ENCODE measurements at regions not wholly inside any gene's neighbourhood (a gene's known extent, or its start where the extent isn't known, plus 50 kb on each side); places are given as distances from the start of the nearest gene placed in this dataset.

- TF ChIP-seq, protein P1, sequence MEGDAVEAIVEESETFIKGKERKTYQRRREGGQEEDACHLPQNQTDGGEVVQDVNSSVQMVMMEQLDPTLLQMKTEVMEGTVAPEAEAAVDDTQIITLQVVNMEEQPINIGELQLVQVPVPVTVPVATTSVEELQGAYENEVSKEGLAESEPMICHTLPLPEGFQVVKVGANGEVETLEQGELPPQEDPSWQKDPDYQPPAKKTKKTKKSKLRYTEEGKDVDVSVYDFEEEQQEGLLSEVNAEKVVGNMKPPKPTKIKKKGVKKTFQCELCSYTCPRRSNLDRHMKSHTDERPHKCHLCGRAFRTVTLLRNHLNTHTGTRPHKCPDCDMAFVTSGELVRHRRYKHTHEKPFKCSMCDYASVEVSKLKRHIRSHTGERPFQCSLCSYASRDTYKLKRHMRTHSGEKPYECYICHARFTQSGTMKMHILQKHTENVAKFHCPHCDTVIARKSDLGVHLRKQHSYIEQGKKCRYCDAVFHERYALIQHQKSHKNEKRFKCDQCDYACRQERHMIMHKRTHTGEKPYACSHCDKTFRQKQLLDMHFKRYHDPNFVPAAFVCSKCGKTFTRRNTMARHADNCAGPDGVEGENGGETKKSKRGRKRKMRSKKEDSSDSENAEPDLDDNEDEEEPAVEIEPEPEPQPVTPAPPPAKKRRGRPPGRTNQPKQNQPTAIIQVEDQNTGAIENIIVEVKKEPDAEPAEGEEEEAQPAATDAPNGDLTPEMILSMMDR (conservative IDR thresholded peaks at IDR 0.05; ENCODE audit: low read depth in 2 of 2) = no peak
- TF ChIP-seq EZH2phosphoT487 (IDR thresholded peaks at IDR 0.05; ENCODE audit: unreplicated experiment) (no peak), EZH2 (IDR thresholded peaks at IDR 0.05; ENCODE audit: low read depth, unreplicated experiment) (no peak), POLR2AphosphoS5 (IDR thresholded peaks at IDR 0.05; ENCODE audit: low read depth) (no peak), STAT1 (IDR thresholded peaks at IDR 0.05; ENCODE audit: unreplicated experiment) (no peak), JUNB (IDR thresholded peaks at IDR 0.05; ENCODE audit: unreplicated experiment) (no peak), CREB1 (CRISPR knock-in tag; IDR thresholded peaks at IDR 0.05; ENCODE audit: low read depth) (no peak), ZNF331 (CRISPR knock-in tag; IDR thresholded peaks at IDR 0.05; ENCODE audit: low read depth) (no peak), ZNF114 (CRISPR knock-in tag; IDR thresholded peaks at IDR 0.05) (no peak)
- TF ChIP-seq, protein P2, sequence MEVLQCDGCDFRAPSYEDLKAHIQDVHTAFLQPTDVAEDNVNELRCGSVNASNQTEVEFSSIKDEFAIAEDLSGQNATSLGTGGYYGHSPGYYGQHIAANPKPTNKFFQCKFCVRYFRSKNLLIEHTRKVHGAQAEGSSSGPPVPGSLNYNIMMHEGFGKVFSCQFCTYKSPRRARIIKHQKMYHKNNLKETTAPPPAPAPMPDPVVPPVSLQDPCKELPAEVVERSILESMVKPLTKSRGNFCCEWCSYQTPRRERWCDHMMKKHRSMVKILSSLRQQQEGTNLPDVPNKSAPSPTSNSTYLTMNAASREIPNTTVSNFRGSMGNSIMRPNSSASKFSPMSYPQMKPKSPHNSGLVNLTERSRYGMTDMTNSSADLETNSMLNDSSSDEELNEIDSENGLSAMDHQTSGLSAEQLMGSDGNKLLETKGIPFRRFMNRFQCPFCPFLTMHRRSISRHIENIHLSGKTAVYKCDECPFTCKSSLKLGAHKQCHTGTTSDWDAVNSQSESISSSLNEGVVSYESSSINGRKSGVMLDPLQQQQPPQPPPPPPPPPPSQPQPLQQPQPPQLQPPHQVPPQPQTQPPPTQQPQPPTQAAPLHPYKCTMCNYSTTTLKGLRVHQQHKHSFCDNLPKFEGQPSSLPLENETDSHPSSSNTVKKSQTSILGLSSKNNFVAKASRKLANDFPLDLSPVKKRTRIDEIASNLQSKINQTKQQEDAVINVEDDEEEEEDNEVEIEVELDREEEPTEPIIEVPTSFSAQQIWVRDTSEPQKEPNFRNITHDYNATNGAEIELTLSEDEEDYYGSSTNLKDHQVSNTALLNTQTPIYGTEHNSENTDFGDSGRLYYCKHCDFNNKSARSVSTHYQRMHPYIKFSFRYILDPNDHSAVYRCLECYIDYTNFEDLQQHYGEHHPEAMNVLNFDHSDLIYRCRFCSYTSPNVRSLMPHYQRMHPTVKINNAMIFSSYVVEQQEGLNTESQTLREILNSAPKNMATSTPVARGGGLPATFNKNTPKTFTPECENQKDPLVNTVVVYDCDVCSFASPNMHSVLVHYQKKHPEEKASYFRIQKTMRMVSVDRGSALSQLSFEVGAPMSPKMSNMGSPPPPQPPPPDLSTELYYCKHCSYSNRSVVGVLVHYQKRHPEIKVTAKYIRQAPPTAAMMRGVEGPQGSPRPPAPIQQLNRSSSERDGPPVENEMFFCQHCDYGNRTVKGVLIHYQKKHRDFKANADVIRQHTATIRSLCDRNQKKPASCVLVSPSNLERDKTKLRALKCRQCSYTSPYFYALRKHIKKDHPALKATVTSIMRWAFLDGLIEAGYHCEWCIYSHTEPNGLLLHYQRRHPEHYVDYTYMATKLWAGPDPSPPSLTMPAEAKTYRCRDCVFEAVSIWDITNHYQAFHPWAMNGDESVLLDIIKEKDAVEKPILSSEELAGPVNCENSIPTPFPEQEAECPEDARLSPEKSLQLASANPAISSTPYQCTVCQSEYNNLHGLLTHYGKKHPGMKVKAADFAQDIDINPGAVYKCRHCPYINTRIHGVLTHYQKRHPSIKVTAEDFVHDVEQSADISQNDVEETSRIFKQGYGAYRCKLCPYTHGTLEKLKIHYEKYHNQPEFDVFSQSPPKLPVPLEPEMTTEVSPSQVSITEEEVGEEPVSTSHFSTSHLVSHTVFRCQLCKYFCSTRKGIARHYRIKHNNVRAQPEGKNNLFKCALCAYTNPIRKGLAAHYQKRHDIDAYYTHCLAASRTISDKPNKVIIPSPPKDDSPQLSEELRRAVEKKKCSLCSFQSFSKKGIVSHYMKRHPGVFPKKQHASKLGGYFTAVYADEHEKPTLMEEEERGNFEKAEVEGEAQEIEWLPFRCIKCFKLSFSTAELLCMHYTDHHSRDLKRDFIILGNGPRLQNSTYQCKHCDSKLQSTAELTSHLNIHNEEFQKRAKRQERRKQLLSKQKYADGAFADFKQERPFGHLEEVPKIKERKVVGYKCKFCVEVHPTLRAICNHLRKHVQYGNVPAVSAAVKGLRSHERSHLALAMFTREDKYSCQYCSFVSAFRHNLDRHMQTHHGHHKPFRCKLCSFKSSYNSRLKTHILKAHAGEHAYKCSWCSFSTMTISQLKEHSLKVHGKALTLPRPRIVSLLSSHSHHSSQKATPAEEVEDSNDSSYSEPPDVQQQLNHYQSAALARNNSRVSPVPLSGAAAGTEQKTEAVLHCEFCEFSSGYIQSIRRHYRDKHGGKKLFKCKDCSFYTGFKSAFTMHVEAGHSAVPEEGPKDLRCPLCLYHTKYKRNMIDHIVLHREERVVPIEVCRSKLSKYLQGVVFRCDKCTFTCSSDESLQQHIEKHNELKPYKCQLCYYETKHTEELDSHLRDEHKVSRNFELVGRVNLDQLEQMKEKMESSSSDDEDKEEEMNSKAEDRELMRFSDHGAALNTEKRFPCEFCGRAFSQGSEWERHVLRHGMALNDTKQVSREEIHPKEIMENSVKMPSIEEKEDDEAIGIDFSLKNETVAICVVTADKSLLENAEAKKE (CRISPR knock-in tag; IDR thresholded peaks at IDR 0.05) = no peak
- TF ChIP-seq, protein P3, sequence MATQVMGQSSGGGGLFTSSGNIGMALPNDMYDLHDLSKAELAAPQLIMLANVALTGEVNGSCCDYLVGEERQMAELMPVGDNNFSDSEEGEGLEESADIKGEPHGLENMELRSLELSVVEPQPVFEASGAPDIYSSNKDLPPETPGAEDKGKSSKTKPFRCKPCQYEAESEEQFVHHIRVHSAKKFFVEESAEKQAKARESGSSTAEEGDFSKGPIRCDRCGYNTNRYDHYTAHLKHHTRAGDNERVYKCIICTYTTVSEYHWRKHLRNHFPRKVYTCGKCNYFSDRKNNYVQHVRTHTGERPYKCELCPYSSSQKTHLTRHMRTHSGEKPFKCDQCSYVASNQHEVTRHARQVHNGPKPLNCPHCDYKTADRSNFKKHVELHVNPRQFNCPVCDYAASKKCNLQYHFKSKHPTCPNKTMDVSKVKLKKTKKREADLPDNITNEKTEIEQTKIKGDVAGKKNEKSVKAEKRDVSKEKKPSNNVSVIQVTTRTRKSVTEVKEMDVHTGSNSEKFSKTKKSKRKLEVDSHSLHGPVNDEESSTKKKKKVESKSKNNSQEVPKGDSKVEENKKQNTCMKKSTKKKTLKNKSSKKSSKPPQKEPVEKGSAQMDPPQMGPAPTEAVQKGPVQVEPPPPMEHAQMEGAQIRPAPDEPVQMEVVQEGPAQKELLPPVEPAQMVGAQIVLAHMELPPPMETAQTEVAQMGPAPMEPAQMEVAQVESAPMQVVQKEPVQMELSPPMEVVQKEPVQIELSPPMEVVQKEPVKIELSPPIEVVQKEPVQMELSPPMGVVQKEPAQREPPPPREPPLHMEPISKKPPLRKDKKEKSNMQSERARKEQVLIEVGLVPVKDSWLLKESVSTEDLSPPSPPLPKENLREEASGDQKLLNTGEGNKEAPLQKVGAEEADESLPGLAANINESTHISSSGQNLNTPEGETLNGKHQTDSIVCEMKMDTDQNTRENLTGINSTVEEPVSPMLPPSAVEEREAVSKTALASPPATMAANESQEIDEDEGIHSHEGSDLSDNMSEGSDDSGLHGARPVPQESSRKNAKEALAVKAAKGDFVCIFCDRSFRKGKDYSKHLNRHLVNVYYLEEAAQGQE (IDR thresholded peaks at IDR 0.05; ENCODE audit: unreplicated experiment) = no peak
Measured at GRCh38 chr4:28565396-28565795, 1704.8 kb downstream of the STIM2 start.
